ENCODE measurements at regions not wholly inside any gene's neighbourhood (a gene's known extent, or its start where the extent isn't known, plus 50 kb on each side); places are given as distances from the start of the nearest gene placed in this dataset.

GRCh38 chr7:9505516-9505915, 1072.1 kb downstream of the NXPH1 start:
- TF ChIP-seq CTCF (IDR thresholded peaks at IDR 0.05), result no peak
- TF ChIP-seq POLR2AphosphoS5 (IDR thresholded peaks at IDR 0.05; ENCODE audit: insufficient read depth in 1 of 2, low read depth in 1 of 2), result no peak
